ENCODE measurements at regions not wholly inside any gene's neighbourhood (a gene's known extent, or its start where the extent isn't known, plus 50 kb on each side); places are given as distances from the start of the nearest gene placed in this dataset.

- TF ChIP-seq CTCF (IDR thresholded peaks at IDR 0.05 in 8 of 11, conservative IDR thresholded peaks at IDR 0.05 in 3 of 11) (no peak), POLR2A (IDR thresholded peaks at IDR 0.05) (no peak), POLR2AphosphoS5 (IDR thresholded peaks at IDR 0.05) (peak in 2 of 3 donors; percentile 50 to 59)
These were observed 151.9 kb upstream of the MYCN start for GRCh38 chr2:15788455-15788829.

All from spleen (tissue), 7 donors.